Activated CD4-positive, alpha-beta T cell treated with anti-CD3 and anti-CD28 coated beads, Interleukin-2, amount 10 ng/mL, durations not matched to agents 24 days and 14 days (primary cell): ENCODE measurements at regions not wholly inside any gene's neighbourhood (a gene's known extent, or its start where the extent isn't known, plus 50 kb on each side); places are given as distances from the start of the nearest gene placed in this dataset.

ENCODE experiments used
- DNase-seq: peaks from one replicate; pipeline ENCODE4 v3.0.0; 2022
- H3K27ac Mint-ChIP-seq: one replicate; pipeline ENCODE4 v1.8.0; 2022; ENCODE audit warnings: mild to moderate bottlenecking, mixed read lengths
- H3K27me3 Mint-ChIP-seq: one replicate; pipeline ENCODE4 v1.8.0; 2022; ENCODE audit warnings: mixed read lengths
- H3K36me3 Mint-ChIP-seq: one replicate; pipeline ENCODE4 v1.8.0; 2022; ENCODE audit warnings: low read depth, mild to moderate bottlenecking, mixed read lengths
- H3K4me1 Mint-ChIP-seq: one replicate; pipeline ENCODE4 v1.8.0; 2021; ENCODE audit warnings: mixed read lengths
- H3K4me3 Mint-ChIP-seq: one replicate; pipeline ENCODE4 v1.8.0; 2022; ENCODE audit warnings: mild to moderate bottlenecking, moderate library complexity, mixed read lengths
- H3K9me3 Mint-ChIP-seq: one replicate; pipeline ENCODE4 v1.8.0; 2021; ENCODE audit warnings: mixed read lengths
- intact Hi-C: fragments of 100-400 bp; cut with micrococcal nuclease; formaldehyde crosslinking; loops from one replicate; pipeline ENCODE4 v1.15.1; 2023

GRCh38 chr18:73843455-73843854, 304.2 kb downstream of the FBXO15 start:
- intact Hi-C loops: loop anchor here (2.0 kb wide), 1 partner anchor 1081 kb away; no protein-coding TSS in a partner anchor

DNA sequence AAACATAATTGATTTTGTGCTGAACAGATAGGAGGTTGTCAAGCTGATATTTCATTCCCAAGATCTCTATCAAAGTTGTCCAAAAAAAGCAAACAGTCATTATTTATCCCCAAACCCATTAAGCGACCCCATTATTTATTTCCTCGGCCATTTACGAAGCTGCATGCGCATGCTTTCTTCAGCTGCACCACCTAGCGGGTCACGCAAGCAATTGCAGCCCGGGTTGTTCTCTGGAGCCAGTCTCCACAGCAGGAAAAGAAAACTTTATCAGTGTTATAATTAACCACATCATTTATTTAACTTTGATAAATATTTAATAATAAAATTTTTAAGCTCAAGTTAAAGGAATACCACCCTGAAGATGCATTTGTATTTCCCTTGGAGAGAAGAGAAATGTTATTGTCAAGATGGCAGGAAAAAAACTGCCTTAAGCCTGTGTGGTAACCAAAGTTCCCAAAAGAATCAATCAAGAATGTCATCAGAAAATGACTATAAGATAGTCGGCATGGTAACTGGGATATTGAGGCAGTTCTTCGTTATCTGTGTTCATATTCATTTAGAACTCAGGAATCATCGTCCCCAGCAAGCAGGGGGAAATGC, 304.7 kb downstream of the FBXO15 start:
- H3K9me3 Mint-ChIP-seq: no peaks in the 10 kb centered on the region
- H3K36me3 Mint-ChIP-seq: no peaks in the 10 kb centered on the region
- H3K27me3 Mint-ChIP-seq: no peaks in the 10 kb centered on the region
- H3K4me1 Mint-ChIP-seq: peaks cover 2% of the 10 kb centered on the region
- intact Hi-C loops: loop anchor here (2.0 kb wide), 1 partner anchor 1080 kb away; no protein-coding TSS in a partner anchor
- no peak overlapping the region for H3K4me3 Mint-ChIP-seq
- DNase-seq: peak; percentile 80
- H3K27ac Mint-ChIP-seq: no peak overlapping the region

More at GRCh38 chr18:73843455-73843854, 304.2 kb downstream of the FBXO15 start:
- Mint-ChIP-seq H3K4me3 (no peak overlapping the region), H3K27me3 (no peaks in the 10 kb centered on the region), H3K4me1 (peaks cover 2% of the 10 kb centered on the region), H3K9me3 (no peaks in the 10 kb centered on the region), H3K36me3 (no peaks in the 10 kb centered on the region), H3K27ac (no peak overlapping the region)
- DNase-seq: no peak

DNA sequence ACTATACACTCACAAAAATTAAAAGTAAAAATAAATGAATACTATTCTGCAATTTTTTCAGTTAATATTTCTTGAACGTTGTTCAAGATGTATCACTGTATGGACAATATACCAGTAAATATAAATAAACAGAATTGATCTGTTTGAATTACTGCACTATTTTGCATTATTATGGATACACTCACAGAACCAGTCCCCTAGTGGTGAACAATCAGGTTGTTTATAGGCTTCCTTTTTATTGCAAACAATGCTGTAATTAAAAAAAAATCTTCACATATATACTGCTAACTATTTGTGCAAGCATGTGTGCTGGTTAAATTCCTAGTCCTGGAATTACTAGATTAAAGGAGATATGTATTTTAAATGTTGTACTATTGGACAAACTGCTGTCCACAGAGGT, 306.0 kb downstream of the FBXO15 start:
- intact Hi-C loops: loop anchor here (2.0 kb wide), 1 partner anchor 1079 kb away; no protein-coding TSS in a partner anchor
- Mint-ChIP-seq H3K4me3 (no peak overlapping the region), H3K4me1 (peaks cover 2% of the 10 kb centered on the region), H3K27ac (no peak overlapping the region), H3K9me3 (no peaks in the 10 kb centered on the region), H3K36me3 (no peaks in the 10 kb centered on the region), H3K27me3 (no peaks in the 10 kb centered on the region)
- no peak for DNase-seq

DNA sequence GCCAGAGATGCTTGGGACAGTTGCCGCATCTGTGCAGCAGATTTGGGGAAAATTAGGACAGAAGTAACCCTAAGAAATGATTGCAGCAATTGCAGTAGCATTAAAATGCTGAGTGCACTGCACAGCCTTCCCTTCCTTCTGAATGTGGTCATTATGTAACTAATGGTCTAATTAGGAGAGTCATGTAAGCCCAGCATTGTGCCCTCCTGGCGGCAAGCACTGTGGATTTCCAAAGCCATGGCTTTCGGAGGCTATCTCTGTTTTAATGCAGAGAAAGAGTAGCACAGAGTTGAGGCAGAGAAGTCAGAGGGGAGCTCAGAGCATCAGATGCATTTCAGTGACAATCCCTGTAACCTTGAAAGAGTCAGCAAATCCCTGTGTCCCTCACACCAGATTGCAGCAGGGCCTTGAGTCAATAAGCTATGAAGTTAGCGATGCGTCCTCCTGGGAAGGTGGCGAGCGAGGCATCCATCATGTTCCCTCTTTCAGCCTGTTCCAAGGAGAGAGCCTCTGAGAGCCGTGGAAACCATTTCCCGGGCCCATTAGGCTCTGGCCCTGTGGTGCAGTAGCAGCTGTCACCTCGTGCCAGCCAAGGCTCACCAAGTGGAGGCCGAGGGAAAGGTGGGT, 307.2 kb downstream of the FBXO15 start:
- no peak for DNase-seq
- Mint-ChIP-seq H3K27me3 (no peaks in the 10 kb centered on the region), H3K4me3 (no peak overlapping the region), H3K27ac (no peak overlapping the region), H3K36me3 (no peaks in the 10 kb centered on the region), H3K9me3 (no peaks in the 10 kb centered on the region), H3K4me1 (peaks cover 2% of the 10 kb centered on the region)
- intact Hi-C loops: no loop called here

DNA sequence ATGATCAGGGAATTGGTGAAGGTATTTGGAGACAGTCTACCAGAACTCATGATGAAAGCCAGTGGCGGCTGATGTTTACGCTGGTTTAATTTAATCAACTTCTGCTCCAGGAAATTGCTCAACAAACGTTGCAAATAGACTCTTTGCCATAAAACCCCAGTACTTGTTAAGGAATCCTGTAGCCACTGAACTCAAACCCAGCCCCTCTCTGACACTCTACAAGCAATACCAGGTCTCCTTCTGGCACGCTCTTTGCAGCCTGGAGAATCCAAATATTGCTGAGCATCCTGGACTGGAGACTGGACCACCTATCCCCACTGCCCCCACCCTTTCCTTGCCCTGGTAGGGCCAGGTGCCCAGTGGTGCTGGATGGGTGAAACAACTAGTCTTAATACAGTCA, 308.2 kb downstream of the FBXO15 start:
- Mint-ChIP-seq H3K4me1 (peaks cover 2% of the 10 kb centered on the region), H3K36me3 (no peaks in the 10 kb centered on the region), H3K27ac (no peak overlapping the region), H3K9me3 (no peaks in the 10 kb centered on the region), H3K4me3 (no peak overlapping the region), H3K27me3 (no peaks in the 10 kb centered on the region)
- intact Hi-C loops: no loop called here
- no peak for DNase-seq

- H3K27me3 Mint-ChIP-seq: no peaks in the 10 kb centered on the region
- no peak for DNase-seq
Measured at GRCh38 chr18:73838107-73838506, 309.5 kb downstream of the FBXO15 start.

DNA sequence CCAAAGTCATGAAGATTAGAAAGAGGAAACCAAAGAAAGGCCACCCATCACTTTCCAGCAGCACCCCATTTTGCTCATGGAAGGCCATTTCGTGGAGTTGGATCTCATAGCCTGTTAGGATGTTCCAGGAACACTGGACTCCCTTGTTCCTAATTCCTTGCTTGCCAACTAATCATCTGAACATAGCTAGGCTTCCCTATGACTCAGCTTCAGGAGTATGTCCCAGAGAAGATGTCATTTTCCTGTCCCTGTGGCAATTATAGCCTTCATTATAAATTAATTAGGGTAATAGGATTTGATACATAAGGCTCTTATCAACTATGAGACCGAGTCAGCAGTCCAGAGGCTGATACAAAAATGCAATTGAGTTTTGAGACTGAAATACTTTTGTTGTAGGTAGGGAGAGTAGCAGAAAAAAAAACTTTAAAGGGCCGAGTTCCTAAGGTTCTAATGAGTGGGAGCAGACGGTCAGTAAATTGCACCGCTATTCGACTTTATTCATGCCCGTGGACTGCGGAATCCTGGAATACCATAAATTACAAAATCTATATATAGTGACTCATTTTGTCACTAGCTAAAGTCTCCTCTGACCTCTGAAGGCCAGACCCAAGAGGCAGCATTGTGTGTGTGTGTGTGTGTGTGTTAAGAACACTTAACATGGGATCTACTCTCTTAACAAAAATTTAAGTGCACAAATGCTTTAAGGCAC, 311.8 kb downstream of the FBXO15 start:
- H3K4me1 Mint-ChIP-seq: no peaks in the 10 kb centered on the region
- H3K27ac Mint-ChIP-seq: no peak overlapping the region
- intact Hi-C loops: no loop called here
- no peaks in the 10 kb centered on the region for H3K27me3 Mint-ChIP-seq
- H3K36me3 Mint-ChIP-seq: no peaks in the 10 kb centered on the region
- H3K4me3 Mint-ChIP-seq: no peak overlapping the region
- no peaks in the 10 kb centered on the region for H3K9me3 Mint-ChIP-seq
- DNase-seq: no peak

More at GRCh38 chr18:73838107-73838506, 309.5 kb downstream of the FBXO15 start:
- H3K4me3 Mint-ChIP-seq: no peak overlapping the region
- no peaks in the 10 kb centered on the region for H3K36me3 Mint-ChIP-seq
- no peaks in the 10 kb centered on the region for H3K9me3 Mint-ChIP-seq
- H3K27ac Mint-ChIP-seq: no peak overlapping the region
- intact Hi-C loops: no loop called here
- peaks cover 2% of the 10 kb centered on the region for H3K4me1 Mint-ChIP-seq

GRCh38 chr18:73835039-73835438, 312.6 kb downstream of the FBXO15 start:
- Mint-ChIP-seq H3K4me3 (no peak overlapping the region), H3K27ac (no peak overlapping the region), H3K36me3 (no peaks in the 10 kb centered on the region), H3K27me3 (no peaks in the 10 kb centered on the region), H3K4me1 (no peaks in the 10 kb centered on the region), H3K9me3 (no peaks in the 10 kb centered on the region)
- DNase-seq: no peak
- intact Hi-C loops: no loop called here

DNA sequence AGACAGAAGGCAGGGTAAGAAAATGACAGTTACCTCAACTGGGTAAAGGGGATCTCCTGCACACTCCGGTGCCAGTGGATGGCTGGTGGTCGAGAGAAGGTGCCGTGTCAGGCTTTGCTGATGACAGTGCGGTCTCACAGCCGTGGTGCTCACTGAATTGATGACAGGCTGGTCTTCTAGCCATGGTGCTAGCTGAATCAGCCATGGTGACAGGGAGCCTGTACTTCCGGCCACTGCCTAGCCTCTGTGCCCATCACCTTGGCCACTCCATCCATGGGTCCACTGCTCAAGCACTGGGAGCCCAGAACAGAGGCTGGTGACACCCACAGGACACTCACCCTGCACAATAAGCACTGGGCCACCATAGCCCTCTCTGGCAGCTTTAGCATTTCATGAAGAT, 315.9 kb downstream of the FBXO15 start:
- no peak overlapping the region for H3K4me3 Mint-ChIP-seq
- no peaks in the 10 kb centered on the region for H3K27me3 Mint-ChIP-seq
- no peak overlapping the region for H3K27ac Mint-ChIP-seq
- H3K36me3 Mint-ChIP-seq: no peaks in the 10 kb centered on the region
- no peaks in the 10 kb centered on the region for H3K9me3 Mint-ChIP-seq
- intact Hi-C loops: no loop called here
- no peaks in the 10 kb centered on the region for H3K4me1 Mint-ChIP-seq
- DNase-seq: no peak

GRCh38 chr18:73829146-73829545, 318.5 kb downstream of the FBXO15 start:
- no peaks in the 10 kb centered on the region for H3K9me3 Mint-ChIP-seq
- no peaks in the 10 kb centered on the region for H3K36me3 Mint-ChIP-seq
- H3K4me3 Mint-ChIP-seq: no peak overlapping the region
- no peak overlapping the region for H3K27ac Mint-ChIP-seq
- intact Hi-C loops: no loop called here
- peaks cover 2% of the 10 kb centered on the region for H3K27me3 Mint-ChIP-seq
- no peaks in the 10 kb centered on the region for H3K4me1 Mint-ChIP-seq
- DNase-seq: no peak

GRCh38 chr18:73827801-73828200, 319.8 kb downstream of the FBXO15 start:
- Mint-ChIP-seq H3K36me3 (no peaks in the 10 kb centered on the region), H3K27me3 (peaks cover 2% of the 10 kb centered on the region), H3K9me3 (no peaks in the 10 kb centered on the region), H3K27ac (no peak overlapping the region), H3K4me3 (no peak overlapping the region), H3K4me1 (no peaks in the 10 kb centered on the region)
- no peak for DNase-seq
- intact Hi-C loops: no loop called here

- Mint-ChIP-seq H3K4me3 (no peak overlapping the region), H3K36me3 (no peaks in the 10 kb centered on the region), H3K27ac (no peak overlapping the region)
Measured at GRCh38 chr18:73826098-73826497, 321.5 kb downstream of the FBXO15 start.

GRCh38 chr18:73824671-73825070, 323.0 kb downstream of the FBXO15 start:
- no peaks in the 10 kb centered on the region for H3K36me3 Mint-ChIP-seq
- no peaks in the 10 kb centered on the region for H3K4me1 Mint-ChIP-seq
- no peaks in the 10 kb centered on the region for H3K9me3 Mint-ChIP-seq
- peaks cover 2% of the 10 kb centered on the region for H3K27me3 Mint-ChIP-seq
- H3K27ac Mint-ChIP-seq: no peak overlapping the region
- intact Hi-C loops: no loop called here
- H3K4me3 Mint-ChIP-seq: no peak overlapping the region
- DNase-seq: no peak

More at GRCh38 chr18:73826098-73826497, 321.5 kb downstream of the FBXO15 start:
- DNase-seq: no peak
- Mint-ChIP-seq H3K27me3 (peaks cover 2% of the 10 kb centered on the region), H3K9me3 (no peaks in the 10 kb centered on the region), H3K4me1 (no peaks in the 10 kb centered on the region)
- intact Hi-C loops: no loop called here

- H3K9me3 Mint-ChIP-seq: no peaks in the 10 kb centered on the region
- H3K4me1 Mint-ChIP-seq: no peaks in the 10 kb centered on the region
- intact Hi-C loops: no loop called here
- no peak overlapping the region for H3K27ac Mint-ChIP-seq
- no peaks in the 10 kb centered on the region for H3K27me3 Mint-ChIP-seq
- no peaks in the 10 kb centered on the region for H3K36me3 Mint-ChIP-seq
- H3K4me3 Mint-ChIP-seq: no peak overlapping the region
- no peak for DNase-seq
Measured at GRCh38 chr18:73812423-73812822, 335.2 kb downstream of the FBXO15 start.
